Vagina (tissue), 2 donors: ENCODE measurements at regions not wholly inside any gene's neighbourhood (a gene's known extent, or its start where the extent isn't known, plus 50 kb on each side); places are given as distances from the start of the nearest gene placed in this dataset.

Experiments
- DNase-seq, 2 donors: peaks; one replicate each; pipeline ENCODE4 v3.0.0-alpha.2; 2017; ENCODE audit errors: extremely low spot score in 2 of 2
- H3K27ac ChIP-seq: fragments of 200-600 bp; sonication (generic); one replicate; pipeline ENCODE4 v1.5.1; 2019
- H3K27me3 ChIP-seq: fragments of 200-600 bp; sonication (generic); one replicate; pipeline ENCODE4 v1.5.1; 2019
- H3K36me3 ChIP-seq, 2 donors: fragments of 200-600 bp; sonication (generic); one replicate each; pipeline ENCODE4 v1.5.1; 2017 to 2019
- H3K4me1 ChIP-seq: fragments of 200-600 bp; sonication (generic); one replicate; pipeline ENCODE4 v1.5.1; 2019
- H3K4me3 ChIP-seq, 2 donors: fragments of 200-600 bp; sonication (generic); 1 replicate in 1 of 2; 2 replicates in 1 of 2; pipeline ENCODE4 v1.5.1; 2016 to 2019
- H3K9me3 ChIP-seq: fragments of 200-600 bp; sonication (generic); one replicate; pipeline ENCODE4 v1.5.1; 2019
- POLR2A ChIP-seq, 2 donors: fragments of 450-650 bp; IDR thresholded peaks; one replicate each; pipeline ENCODE4 v1.6.1; 2017; ENCODE audit warnings: antibody characterized with exemption in 2 of 2, mild to moderate bottlenecking in 2 of 2, moderate library complexity in 2 of 2
- POLR2AphosphoS5 ChIP-seq, 2 donors: sonication (generic); formaldehyde crosslinking; IDR thresholded peaks; one replicate each; pipeline ENCODE4 v1.9.0; 2017; ENCODE audit warnings: antibody characterized with exemption in 2 of 2, mild to moderate bottlenecking in 2 of 2, low read depth in 1 of 2; ENCODE audit not compliant: insufficient read depth in 1 of 2
- intact Hi-C: fragments of 100-400 bp; cut with DNase I; formaldehyde crosslinking; loops from one replicate; pipeline ENCODE4 v1.15.1; 2023
- TF ChIP-seq, protein P1 (sequence below), 3 experiments: fragments of 450-650 bp in 2 of 3; fragments of 200-600 bp in 1 of 3; sonication (generic) in 1 of 3; IDR thresholded peaks; one replicate each; pipeline ENCODE4 v1.5.1; 2017 to 2019; ENCODE audit warnings: antibody characterized with exemption in 3 of 3, mild to moderate bottlenecking in 2 of 3, moderate library complexity in 2 of 3

DNA sequence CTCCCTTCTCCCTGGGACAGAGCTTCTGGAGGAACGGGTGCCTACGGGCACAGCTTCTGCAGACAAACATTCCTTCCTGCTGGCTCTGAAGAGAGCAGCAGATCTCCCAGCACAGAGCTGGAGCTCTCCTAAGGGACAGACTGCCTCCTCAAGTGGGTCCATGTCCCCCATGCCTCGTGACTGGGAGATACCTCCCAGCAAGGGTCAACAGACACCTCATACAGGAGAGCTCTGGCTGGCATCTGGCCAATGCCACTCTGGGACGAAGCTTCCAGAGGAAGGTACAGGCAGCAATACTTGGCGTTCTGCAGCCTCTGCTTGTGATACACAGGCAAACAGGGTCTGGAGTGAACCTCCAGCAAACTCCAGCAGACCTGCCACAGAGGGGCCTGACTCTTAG is 227.9 kb downstream of the SPATA31D1 start:
- Histone ChIP-seq H3K4me3 (no peak overlapping the region), H3K9me3 (no peaks in the 10 kb centered on the region), H3K4me1 (no peaks in the 10 kb centered on the region), H3K27me3 (no peaks in the 10 kb centered on the region), H3K27ac (no peak overlapping the region), H3K36me3 (no peaks in the 10 kb centered on the region)
- intact Hi-C loops = no loop called here
- TF ChIP-seq POLR2A (IDR thresholded peaks at IDR 0.05) (no peak), POLR2AphosphoS5 (IDR thresholded peaks at IDR 0.05; ENCODE audit: insufficient read depth in 1 of 2, low read depth in 1 of 2) (no peak)
- DNase-seq = no peak

DNA sequence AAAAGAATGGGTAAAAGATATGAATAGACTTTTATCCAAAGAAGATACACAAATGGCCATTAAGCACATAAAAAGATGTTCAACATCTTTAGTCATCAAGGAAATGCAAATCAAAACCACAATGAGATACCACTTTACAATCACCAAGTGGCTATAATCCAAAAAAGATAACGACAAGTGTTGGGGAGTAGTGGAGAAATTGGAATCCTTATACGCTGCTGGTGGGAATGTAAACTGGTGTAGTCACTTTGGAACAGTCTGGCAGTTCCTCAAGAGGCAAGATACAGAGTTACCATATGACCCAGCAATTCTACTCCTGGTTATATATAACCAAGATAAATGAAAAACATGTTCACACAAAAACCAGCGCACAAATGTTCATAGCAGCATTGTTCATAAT is 234.9 kb downstream of the SPATA31D1 start:
- no peaks in the 10 kb centered on the region for H3K4me1 ChIP-seq
- no peaks in the 10 kb centered on the region for H3K9me3 ChIP-seq
- no peaks in the 10 kb centered on the region for H3K36me3 ChIP-seq
- H3K27ac ChIP-seq = no peak overlapping the region
- H3K27me3 ChIP-seq = no peaks in the 10 kb centered on the region
- H3K4me3 ChIP-seq = no peak overlapping the region
- intact Hi-C loops = no loop called here
- TF ChIP-seq, protein P1, sequence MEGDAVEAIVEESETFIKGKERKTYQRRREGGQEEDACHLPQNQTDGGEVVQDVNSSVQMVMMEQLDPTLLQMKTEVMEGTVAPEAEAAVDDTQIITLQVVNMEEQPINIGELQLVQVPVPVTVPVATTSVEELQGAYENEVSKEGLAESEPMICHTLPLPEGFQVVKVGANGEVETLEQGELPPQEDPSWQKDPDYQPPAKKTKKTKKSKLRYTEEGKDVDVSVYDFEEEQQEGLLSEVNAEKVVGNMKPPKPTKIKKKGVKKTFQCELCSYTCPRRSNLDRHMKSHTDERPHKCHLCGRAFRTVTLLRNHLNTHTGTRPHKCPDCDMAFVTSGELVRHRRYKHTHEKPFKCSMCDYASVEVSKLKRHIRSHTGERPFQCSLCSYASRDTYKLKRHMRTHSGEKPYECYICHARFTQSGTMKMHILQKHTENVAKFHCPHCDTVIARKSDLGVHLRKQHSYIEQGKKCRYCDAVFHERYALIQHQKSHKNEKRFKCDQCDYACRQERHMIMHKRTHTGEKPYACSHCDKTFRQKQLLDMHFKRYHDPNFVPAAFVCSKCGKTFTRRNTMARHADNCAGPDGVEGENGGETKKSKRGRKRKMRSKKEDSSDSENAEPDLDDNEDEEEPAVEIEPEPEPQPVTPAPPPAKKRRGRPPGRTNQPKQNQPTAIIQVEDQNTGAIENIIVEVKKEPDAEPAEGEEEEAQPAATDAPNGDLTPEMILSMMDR (IDR thresholded peaks at IDR 0.05) = no peak
- no peak for DNase-seq

DNA sequence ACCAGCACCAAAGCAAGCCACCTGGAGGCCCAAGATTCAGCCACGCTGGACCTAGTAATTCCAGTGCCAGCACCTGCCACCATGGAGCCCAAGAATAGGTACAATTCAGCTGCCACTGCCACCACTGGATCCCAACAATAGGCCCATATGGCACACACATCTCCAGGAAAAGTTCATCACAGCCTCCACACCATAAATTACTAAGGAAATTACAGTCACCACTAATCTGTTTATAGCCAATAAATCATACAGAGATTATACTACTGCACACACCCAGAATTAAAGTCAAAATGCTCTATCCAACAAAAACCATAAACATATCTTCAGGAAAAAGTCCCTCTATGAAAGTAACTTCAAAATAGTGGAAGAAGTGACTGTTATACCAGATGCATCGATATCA is 242.8 kb downstream of the SPATA31D1 start:
- Histone ChIP-seq H3K36me3 (no peaks in the 10 kb centered on the region), H3K4me1 (no peaks in the 10 kb centered on the region), H3K27me3 (no peaks in the 10 kb centered on the region), H3K9me3 (peaks cover 8% of the 10 kb centered on the region), H3K4me3 (no peak overlapping the region), H3K27ac (no peak overlapping the region)
- TF ChIP-seq POLR2AphosphoS5 (IDR thresholded peaks at IDR 0.05; ENCODE audit: insufficient read depth in 1 of 2, low read depth in 1 of 2) (no peak), POLR2A (IDR thresholded peaks at IDR 0.05) (no peak)
- TF ChIP-seq, protein P1 (IDR thresholded peaks at IDR 0.05) = no peak
- intact Hi-C loops = no loop called here
- no peak for DNase-seq

DNA sequence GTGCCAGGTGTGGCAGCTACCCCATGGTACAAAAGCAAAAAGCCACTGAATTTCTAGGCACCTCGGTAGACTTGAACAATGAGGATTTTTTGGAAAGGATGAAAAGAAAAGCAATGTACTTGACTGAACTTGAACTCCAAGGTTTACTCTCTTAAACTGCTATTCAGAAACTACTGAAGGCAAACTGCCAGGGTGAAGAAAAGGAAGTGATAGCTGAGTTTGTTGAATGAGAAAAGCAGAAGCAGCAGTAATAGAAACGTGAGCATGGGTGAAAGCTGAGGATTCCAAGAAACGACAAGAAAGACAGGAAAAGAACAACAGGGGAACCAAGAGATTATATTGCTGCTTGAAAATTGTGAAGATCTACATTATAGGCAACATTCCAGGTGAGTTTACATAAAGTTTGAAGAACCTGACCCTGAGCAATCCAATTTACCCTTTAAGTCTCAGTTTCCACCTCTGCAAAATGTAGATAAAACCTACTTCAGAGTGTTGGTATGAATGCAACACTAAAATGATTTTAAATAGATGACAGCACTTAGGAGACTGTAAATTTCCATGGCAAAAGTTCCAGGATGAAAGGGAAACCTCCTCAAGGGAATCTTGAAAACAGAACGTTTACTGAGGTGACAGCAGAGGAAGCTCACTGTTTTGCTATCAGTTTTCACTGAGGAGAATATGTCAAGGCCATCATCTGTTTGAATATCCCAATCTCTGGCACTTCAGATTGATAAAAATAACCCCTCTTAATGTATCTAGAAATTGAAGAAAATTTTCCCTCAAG is 245.8 kb downstream of the SPATA31D1 start:
- TF ChIP-seq POLR2AphosphoS5 (IDR thresholded peaks at IDR 0.05; ENCODE audit: insufficient read depth in 1 of 2, low read depth in 1 of 2) (no peak), POLR2A (IDR thresholded peaks at IDR 0.05) (no peak)
- TF ChIP-seq, protein P1 (IDR thresholded peaks at IDR 0.05) = no peak
- no peak overlapping the region for H3K27ac ChIP-seq
- no peak for DNase-seq
- no peaks in the 10 kb centered on the region for H3K4me1 ChIP-seq
- H3K27me3 ChIP-seq = no peaks in the 10 kb centered on the region
- no peaks in the 10 kb centered on the region for H3K36me3 ChIP-seq
- peaks cover 8% of the 10 kb centered on the region for H3K9me3 ChIP-seq
- intact Hi-C loops = no loop called here
- H3K4me3 ChIP-seq = no peak overlapping the region

DNA sequence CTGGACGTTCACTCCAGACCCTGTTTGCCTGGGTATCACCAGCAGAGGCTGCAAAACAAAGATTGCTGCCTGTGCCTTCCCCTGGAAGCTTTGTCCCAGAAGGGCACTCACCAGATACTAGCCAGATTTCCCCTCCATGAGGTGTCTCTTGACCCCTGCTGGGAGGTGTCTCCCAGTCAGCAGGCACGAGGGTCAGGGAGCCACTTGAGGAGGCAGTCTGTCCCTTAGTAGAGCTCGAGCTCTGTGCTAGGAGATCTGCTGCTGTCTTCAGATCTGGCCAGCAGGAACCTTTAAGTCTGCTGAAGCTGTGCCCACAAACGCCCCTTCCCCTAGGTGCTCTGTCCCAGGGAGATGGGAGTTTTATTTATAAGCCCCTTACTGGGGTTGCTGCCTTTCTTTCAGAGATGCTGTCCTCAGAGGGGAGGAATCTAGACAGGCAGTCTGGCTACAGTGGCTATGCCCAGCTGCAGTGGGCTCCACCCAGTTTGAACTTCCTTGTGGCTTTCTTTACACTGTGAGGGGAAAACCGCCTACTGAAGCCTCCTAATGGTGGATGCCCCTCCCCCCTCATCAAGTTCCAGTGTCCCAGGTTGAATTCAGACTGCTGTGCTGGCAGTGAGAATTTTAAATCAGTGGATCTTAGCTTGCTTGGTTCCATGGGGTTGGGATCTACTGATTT is 253.9 kb downstream of the SPATA31D1 start:
- intact Hi-C loops = no loop called here
- no peak overlapping the region for H3K4me3 ChIP-seq
- H3K27me3 ChIP-seq = no peaks in the 10 kb centered on the region
- no peaks in the 10 kb centered on the region for H3K9me3 ChIP-seq
- TF ChIP-seq, protein P1 (IDR thresholded peaks at IDR 0.05) = no peak
- TF ChIP-seq POLR2AphosphoS5 (IDR thresholded peaks at IDR 0.05; ENCODE audit: insufficient read depth in 1 of 2, low read depth in 1 of 2) (no peak), POLR2A (IDR thresholded peaks at IDR 0.05) (no peak)
- H3K27ac ChIP-seq = no peak overlapping the region
- no peaks in the 10 kb centered on the region for H3K4me1 ChIP-seq
- no peaks in the 10 kb centered on the region for H3K36me3 ChIP-seq
- no peak for DNase-seq
